H1 (cell line): ENCODE measurements at regions not wholly inside any gene's neighbourhood (a gene's known extent, or its start where the extent isn't known, plus 50 kb on each side); places are given as distances from the start of the nearest gene placed in this dataset.

ENCODE experiments used
- EZH2 ChIP-seq: fragments of 200-600 bp; sonication (generic); IDR thresholded peaks from 2 replicates; pipeline ENCODE4 v1.7.1; 2012; ENCODE audit warnings: low read depth, mild to moderate bottlenecking, moderate library complexity, low read length, inconsistent platforms; ENCODE audit not compliant: severe bottlenecking
- RAD21 ChIP-seq, 2 experiments: IDR thresholded peaks in 1 of 2; conservative IDR thresholded peaks in 1 of 2; 2 replicates each; pipeline ENCODE4 v1.6.1; 2011; ENCODE audit warnings: low read depth in 2 of 2, low read length in 2 of 2, improper control_type of control experiment in 1 of 2, inconsistent platforms in 1 of 2, mild to moderate bottlenecking in 1 of 2, moderate library complexity in 1 of 2
- USF2 ChIP-seq: IDR thresholded peaks from 2 replicates; pipeline ENCODE4 v1.6.1; 2011; ENCODE audit warnings: low read length, improper control_type of control experiment
- TF ChIP-seq, protein P1 (sequence below): IDR thresholded peaks from 2 replicates; pipeline ENCODE4 v1.6.1; 2012; ENCODE audit warnings: inconsistent platforms

DNA sequence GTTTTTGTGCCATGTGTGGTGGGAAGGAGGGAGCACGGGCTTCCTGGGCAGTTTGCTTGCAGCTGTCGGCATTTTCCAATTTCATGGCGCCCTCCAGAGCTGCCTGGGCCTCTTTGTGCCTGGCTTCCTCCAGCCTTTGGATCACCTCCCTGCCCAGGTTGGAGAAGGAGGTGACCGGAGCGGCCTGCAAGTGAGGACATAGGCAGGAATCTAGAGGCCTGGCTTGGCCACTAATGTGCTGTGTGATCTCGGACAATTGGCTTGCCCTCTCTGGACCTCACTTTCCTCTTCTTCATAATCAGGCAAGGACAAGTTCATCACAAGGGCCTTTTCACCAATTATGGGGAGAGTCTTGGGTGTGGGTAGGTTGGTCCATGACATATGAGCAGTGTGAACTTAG, 245.1 kb downstream of the MATN1 start:
- TF ChIP-seq, protein P1, sequence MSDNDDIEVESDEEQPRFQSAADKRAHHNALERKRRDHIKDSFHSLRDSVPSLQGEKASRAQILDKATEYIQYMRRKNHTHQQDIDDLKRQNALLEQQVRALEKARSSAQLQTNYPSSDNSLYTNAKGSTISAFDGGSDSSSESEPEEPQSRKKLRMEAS, result no peak
- TF ChIP-seq RAD21 (IDR thresholded peaks at IDR 0.05 in 1 of 2, conservative IDR thresholded peaks at IDR 0.05 in 1 of 2; ENCODE audit: low read depth in 2 of 2, low read length in 2 of 2) (no peak), EZH2 (no peak), USF2 (no peak)
